GM19328 (cell line): ENCODE measurements at regions not wholly inside any gene's neighbourhood (a gene's known extent, or its start where the extent isn't known, plus 50 kb on each side); places are given as distances from the start of the nearest gene placed in this dataset.

ENCODE experiments used
- ATAC-seq: cut with Tn5 transposase; IDR thresholded peaks from one replicate; pipeline ENCODE4 v1.9.1; 2021; ENCODE audit warnings: mild to moderate bottlenecking, moderate library complexity; ENCODE audit not compliant: unreplicated experiment

DNA sequence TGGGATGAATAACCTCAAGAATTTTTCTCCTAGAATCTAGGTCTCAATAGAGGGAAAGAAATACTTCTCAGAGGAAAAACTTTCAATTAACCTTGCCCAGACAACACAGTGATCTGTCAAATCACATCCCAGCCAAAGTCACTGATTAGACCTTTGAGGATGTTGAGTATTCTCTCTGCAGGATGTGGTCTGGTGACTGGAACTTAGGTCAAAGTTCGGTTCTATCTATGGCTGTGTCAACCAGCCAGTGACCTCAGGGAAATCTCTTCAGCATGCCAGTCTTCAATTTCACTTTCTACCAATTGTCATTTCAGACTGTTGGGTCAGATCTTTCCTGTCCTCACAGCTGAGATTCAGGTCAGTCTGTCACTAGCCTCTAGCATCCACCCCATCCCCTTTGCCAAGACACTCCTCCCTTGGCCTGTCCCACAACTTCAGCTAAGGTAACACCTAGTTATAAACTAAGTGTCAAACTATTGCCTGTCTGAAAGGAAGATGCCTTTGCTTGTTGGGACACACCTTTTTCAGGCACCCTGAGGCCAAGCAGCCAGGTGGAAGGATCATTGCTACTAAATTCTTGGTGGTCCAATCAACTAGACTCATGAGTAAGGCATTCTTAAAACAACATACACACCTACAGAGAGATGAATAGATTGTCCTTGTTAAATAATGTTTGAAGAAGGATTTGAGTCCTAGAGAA is 156.3 kb upstream of the FST start:
- no peak for ATAC-seq

DNA sequence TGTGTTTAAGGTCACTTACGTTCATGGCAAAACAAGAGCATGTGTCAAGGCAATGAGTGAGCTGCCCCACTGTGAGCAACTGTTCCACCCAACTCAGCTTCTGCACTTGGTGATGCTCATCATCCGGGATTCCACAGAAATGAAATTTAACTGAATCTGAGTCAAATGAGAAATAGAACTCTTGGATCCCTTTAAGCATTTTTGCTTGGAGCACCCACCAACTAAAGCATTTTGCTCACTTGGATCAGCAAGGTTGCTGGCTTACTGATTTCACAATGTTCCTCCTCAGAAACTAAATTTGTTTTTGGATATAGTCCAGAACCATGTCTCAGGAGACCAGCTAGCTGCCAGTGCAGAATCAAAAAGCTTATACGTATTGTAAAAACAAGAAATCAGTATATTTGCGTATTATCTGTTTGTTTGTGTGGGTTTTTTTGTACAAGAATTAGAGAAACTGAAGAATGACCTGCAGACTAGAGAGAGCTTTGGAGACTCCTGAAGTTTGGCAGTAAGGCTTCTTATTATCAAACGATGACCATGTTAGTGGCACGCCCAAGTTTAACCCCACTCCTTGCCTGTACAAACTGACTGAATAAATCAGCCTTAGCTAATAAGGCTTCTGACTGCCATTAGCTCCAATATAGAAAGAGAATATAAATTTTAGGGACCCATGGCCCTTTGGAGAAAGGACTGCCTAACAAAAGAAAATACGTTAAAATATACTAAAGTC is 153.8 kb upstream of the FST start:
- no peak for ATAC-seq

DNA sequence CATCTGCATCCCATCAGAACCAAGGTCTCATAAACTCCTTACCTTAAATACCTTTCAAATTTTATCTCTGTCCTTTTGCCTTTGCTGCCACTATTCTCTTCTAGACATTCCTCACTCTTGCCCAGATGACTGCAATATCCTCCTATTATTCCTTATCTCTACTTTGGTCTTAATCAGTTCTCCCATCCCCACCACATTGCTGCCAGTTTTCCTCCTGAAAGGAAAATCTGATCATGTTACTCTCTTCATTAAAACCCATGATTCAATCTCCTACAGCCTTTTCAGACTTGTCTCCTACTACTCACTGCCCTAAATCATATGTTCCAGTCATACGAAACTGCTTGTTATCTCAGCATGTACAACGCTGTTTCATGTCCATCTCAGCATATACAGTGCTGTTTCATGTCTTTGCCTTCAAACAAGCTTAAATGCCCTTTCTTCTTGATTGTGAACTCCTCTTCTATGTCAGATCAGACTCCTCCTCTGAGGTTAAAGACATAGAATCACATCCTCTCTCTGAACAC is 152.6 kb upstream of the FST start:
- no peak for ATAC-seq

DNA sequence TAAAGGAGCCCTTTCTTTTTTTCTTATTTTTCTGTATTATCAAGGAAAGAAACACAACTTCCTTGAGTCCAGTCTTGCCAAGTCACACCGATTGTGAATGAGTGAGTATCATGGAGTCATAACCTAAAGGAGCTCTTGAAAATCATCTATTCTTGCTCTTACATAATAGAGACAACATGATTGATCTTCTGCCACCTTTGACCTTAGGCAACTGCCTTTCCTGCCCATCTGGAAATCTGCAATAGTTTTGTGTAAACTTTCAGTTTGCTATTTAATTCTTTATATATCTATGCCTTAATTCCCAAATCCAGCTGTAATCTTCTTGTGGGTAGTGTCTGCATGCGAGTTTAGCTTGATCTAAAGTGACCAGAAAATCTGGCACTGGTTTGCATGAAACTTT is 149.9 kb upstream of the FST start:
- no peak for ATAC-seq

DNA sequence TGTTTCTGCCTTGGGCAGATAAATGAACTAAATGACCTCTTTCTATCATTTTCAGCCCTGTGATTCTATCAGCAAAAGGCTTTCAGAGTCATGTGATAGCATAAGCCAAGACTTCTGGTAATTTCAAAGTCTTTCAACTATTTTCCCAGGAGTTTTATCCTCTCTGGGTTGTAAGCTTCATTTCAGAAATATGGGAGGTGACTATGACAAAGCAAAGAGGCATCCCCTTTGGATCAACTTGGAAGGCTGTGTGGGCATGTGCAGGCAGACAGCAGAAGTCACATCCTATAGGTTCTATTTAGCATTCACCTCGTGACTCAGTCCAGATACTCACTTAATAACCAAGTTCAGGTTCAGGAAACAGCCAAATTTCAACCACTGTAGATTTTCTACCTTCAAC is 149.0 kb upstream of the FST start:
- no peak for ATAC-seq

DNA sequence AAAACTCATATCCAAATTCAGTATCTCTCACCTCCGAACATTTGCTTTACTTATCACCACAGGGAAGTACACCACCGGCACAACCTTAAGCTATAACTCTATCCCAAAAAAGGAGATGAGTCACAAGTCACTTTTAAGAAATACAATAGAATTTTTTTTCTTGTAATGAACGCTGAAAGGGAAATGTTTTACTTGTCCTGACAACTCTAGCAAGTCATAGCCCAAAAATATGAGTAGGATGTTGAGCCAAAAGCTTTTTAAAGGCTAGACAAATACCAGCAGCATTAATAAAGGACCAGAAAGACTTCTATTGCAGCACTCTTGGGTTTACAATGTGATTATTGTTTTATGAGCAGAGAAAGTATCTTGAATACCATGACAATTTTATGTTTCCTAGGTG is 147.3 kb upstream of the FST start:
- no peak for ATAC-seq

DNA sequence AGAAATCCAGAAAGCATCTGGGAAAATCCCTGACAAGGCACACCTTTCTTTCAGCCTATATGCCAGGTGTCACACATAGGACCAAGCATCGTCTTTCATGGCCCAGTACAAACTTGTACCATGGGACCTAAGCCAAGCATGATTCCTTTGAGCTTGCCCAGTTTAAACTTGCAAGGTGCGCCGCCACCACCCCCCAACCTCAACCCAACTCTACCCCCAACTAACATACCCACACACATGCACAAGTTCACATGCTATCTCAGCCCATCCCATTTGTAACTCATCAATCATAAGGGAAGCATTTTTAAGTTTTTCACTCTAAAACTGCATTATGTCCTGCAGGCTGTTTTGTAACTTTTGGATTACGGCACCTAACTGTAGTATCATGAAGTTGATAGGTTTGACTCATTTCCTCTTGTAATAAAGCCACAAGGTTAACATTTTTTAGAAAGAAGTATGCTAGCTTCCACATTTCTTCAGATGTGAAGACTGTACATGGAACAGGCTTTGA is 145.9 kb upstream of the FST start:
- ATAC-seq, result no peak

DNA sequence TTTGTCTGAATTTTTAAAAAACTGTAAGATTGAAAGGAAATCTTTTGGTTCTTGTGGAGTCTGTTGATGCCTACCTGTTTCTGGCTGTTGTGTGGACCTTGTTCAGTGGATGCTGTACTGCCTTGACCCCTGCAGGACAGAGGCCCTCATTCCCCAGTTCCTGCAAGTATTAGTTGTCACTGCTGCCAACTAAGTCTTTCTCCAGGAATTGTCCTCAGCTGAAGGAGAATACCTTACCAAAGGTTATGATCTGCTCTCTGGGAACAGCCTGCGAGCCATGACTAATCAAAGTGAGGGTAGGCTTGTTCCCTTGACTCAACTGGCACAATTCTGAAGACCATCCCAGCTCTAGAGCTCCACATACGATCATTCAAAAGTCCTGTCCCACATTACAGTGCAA is 145.3 kb upstream of the FST start:
- no peak for ATAC-seq

DNA sequence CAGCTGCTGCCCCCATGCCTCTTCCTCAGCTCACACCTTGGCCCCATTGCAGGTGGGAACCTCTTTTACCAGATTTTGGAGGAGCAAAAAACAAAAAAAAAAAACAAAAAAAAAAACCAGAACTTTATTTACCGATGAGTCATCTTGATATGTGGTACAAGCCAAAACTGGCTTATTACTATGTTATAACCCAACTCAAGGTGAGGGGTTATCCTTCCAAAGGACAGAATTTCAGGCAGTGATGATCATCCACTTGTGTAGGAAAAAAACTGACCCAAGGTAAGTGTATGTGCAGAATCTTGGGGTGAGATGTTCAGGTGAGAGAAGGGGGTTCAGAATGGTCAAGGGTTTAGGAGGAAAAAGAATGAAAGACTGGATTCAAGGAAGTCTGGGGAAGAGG is 142.6 kb upstream of the FST start:
- ATAC-seq, result no peak

DNA sequence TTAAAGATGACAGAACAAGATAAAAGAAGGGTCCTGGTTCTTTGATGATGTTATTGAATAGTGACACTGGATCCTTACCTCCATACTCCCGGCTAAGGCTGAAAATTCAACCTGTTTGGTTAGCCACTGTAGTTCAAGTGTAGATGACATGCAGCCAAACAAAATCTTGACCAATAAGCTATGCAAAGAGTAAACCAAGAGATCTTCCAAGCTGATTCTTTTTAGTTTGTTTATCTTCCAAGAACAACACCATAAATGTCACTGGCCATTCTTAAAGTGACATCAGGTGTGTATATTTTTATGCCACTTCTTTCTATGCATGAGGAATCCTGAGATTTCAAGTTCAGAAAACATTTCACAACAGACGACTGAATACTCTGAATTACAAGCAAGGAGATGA is 141.5 kb upstream of the FST start:
- no peak for ATAC-seq

DNA sequence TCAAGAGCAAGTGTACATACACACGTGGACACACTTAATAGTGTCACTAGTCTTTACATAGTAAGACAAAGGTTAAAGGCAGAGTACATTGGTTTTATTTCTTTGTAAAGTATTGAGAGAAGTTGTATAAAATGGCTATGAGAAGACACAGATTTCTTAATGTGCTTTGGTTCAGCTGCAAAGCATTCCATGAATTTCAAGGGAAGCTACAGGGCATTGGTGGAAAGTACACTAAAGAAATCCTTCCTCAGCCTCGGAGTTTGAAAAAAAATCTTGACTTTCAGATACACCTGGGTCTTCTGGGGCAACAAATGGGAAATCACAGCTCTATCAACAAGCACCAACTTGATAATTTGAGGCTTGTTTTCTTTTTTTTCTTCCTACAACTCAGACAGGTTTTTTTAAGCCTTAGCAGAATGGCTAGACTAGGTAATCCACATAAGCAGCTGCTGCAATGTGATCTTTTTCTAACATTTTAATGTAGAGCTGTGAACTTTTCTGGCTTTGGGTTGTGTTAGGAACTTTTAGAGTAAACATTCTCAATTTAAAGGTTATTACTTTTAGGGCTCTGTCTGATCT is 140.4 kb upstream of the FST start:
- ATAC-seq, result no peak

DNA sequence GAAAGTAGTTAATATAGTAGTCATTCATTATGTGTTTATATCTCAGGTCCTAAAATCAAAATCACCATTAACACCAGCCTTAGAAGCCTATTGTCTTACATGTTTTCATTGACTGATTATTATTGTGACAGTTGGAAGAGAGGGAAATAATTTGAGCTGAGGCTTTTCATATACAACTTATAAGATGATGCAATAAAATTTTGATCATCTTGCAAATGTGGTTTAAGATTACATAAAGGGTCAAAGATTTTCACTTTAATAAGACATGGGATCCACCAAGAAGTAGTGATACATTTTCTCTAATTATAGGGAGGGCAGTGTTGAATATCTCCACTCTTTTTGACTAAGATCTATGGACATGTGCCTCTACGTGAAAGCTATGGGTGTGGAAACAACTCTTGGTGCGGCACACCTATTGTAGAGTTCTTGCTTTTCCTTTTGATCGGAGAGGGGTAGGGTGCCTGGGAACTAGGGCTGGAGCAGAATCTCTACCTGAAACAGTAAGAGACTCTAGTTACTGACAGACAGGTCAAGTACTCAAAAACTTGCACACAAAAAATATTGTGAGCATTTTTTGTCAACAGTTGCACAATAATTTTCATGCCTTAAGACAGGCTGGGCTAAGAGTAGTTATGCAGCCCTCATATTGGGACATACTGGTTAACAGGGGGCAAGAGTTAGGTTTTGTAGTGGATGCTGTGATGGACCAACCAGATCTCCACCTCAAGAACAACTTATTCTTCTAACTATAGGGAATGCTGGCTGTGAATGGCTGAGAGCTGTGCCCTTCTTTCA is 139.3 kb upstream of the FST start:
- ATAC-seq, result no peak

DNA sequence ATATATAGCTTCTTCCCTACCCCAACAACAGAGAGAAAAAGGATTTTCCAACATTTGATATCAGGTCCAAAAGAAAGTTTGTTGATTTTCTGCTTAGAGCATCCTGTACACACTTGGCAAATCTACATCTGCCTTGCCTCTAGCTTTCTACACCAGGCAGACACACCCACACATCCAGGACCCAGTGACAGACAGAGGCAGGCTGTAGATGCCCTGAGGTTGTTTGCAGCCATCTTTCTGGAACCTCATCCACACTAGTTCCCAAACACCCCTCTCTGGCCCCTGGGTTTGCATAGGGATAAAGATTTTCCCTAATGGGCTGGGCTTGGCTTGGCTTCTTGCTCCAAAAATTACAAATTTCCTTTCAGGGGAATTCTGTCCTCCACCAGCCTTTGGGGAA is 138.2 kb upstream of the FST start:
- no peak for ATAC-seq

DNA sequence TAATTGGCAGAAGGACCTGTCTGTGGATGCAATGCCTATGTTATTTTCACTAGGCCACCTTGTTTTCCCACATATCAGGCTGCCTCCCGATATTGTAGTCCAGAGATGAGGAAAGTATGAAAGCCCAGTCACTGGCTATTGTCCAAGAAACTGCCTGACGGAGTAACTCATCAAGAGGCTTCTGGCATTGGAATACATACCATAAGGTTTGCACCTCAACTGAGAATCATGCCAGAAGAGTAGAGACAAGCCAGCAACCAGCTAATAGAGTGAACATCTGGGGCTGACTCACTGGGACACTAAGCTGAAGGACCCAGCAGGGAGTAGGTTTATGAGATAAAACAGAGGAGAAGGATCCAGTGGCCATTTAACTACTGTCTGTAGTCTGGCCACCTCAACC is 137.2 kb upstream of the FST start:
- ATAC-seq, result no peak

DNA sequence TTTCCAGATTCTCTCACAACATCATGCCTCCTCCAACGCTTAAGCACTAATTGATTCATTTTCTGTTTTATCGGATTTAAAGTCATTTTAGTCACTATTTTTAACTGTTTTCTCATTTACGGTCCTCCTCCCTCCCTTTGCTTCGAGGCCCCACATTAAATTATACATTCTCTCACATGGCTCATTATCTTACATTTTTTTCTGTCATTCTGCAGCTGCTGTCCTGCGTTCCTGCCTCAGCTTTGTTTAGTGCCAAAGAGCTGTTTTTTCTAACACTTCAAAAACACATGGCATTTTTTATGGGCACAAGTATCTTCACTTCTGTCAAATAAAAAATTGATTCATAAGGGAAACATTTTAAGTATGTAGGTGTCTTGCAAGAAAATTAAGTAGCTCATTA is 130.1 kb upstream of the FST start:
- ATAC-seq, result no peak

DNA sequence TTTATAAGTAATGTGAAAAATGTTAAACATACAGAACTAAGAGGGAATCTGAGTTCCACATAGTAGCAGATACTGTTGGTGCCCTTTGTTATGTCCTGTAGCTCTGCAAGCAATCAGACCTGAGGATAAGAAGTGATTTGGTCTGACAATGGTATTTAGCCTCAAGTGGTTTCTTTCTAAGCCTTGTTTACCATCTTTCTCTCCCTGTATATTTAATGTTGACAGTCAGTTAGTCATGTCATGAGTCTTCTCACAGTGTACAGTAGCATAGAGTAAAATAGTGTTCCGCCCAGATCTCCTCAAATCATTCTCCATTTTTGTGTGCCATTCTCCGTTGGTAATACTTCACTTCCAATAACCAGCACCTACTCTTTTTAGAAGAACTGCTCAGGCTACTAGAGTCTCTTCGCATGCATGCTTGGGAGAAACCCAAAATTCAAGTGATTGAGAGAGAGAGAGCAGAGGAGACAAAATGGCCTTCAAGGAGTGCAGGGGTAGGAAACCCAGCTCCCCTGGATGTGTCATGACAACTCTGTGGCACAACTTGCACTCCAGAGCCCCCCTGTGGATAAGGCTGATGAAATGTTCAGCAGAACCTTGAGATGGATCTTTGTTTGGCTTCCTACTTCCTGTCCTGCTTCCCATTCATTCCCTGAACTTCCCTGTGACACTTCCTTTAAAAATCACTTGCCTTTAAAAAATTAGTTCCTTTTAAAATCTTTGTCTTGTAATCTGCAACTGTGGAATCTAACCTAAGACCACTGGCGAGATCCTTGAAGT is 129.2 kb upstream of the FST start:
- ATAC-seq, result no peak

DNA sequence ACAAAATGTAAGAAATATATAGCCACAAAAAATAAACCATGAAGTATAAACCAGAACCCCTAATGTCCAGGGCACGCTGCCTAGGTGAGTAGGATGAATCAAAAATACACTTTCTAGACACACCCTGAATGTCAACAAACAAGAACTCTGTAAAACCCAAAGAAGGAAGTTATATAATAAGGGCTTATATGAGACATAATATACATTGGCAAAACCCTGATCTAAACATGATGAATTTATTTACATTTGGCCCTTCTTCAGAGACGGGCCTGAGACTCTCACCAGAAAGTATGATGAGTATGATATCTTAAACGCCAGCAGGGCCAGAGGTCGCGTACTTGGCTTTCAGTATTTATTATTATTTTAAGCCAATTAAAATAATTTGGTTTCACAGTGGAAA is 125.1 kb upstream of the FST start:
- ATAC-seq, result no peak

DNA sequence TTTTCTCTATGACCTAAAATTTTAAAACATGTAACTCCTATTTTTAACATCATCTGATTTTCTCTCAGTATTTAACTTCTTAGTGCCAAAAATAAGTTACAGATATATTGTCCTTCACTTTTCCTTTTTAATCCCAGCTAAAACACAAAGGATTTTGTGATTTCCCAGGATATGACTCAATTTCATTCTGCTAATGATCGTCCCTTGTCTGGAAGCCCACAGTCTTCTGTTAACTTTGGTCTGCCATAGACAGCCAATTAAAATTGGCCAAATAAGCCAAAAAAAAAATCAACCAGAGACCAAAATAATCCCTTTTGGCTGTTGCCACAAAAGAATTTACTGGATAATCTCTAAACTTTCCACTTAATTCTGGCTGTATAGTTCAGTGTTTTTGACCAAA is 124.5 kb upstream of the FST start:
- no peak for ATAC-seq

DNA sequence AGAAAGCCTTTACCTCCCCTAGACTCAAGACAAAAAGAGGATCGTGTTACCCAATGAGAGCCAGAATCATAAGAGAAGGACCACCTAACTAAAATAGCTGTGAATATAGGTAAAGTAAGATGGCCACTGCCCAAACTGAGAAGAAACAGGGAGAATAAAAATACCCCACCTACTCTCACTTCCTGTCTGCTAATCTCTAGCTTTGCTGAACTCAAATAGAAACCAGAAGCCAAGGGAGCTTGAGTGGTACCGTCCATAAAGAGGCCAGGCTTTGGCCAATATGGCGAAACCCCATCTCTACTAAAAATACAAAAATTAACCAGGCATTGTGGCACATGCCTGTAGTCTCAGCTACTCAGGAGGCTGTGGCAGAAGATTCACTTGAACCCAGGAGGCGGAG is 123.0 kb upstream of the FST start:
- ATAC-seq, result no peak

DNA sequence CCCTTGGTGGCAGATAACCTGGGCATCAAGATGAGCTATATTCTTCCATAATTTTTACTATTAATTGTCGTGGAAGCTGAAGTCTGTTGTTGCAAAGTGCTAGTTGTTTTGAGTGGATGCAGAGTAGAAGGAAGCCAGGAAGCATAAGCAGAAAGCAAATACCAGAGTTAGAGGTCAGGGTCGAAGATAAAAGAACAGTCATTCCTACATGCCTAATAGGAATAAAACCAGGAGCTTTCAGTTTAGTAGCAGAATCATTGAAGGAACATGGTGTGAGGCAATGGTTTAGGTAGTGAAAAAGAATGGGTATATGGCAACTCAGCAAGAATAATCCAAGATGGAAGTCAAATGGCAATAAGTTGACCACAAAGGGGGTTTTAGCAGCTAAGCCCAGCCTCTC is 121.6 kb upstream of the FST start:
- no peak for ATAC-seq
